ENCODE measurements at regions not wholly inside any gene's neighbourhood (a gene's known extent, or its start where the extent isn't known, plus 50 kb on each side); places are given as distances from the start of the nearest gene placed in this dataset.

DNA sequence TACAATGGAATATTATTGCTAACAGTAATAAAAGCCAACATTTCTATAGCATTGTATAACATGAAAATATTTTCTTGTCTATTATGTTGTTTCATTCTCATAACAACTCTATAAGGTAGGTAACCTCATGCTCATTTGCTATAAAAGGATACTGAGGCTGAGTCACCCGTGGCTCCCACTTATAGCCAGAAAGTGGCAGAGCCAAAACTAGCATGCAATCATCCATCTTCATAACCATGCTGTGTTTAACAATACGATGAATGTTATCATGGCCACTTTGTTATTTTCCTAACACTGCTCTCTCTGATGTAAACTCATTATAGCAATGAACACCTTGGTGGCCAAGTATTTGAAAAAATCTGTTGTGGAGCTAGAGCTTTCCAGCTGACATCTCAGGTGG is 80.8 kb upstream of the JUN start (continued):
- TF ChIP-seq, protein P1, sequence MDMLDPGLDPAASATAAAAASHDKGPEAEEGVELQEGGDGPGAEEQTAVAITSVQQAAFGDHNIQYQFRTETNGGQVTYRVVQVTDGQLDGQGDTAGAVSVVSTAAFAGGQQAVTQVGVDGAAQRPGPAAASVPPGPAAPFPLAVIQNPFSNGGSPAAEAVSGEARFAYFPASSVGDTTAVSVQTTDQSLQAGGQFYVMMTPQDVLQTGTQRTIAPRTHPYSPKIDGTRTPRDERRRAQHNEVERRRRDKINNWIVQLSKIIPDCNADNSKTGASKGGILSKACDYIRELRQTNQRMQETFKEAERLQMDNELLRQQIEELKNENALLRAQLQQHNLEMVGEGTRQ (IDR thresholded peaks at IDR 0.05; ENCODE audit: low read length) = no peak
- TF ChIP-seq BCL11A (IDR thresholded peaks at IDR 0.05; ENCODE audit: low read depth in 2 of 2, low read length in 2 of 2) = no peak
- TF ChIP-seq, protein P2, sequence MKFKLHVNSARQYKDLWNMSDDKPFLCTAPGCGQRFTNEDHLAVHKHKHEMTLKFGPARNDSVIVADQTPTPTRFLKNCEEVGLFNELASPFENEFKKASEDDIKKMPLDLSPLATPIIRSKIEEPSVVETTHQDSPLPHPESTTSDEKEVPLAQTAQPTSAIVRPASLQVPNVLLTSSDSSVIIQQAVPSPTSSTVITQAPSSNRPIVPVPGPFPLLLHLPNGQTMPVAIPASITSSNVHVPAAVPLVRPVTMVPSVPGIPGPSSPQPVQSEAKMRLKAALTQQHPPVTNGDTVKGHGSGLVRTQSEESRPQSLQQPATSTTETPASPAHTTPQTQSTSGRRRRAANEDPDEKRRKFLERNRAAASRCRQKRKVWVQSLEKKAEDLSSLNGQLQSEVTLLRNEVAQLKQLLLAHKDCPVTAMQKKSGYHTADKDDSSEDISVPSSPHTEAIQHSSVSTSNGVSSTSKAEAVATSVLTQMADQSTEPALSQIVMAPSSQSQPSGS (IDR thresholded peaks at IDR 0.05; ENCODE audit: low read length) = no peak
- TF ChIP-seq SRF (IDR thresholded peaks at IDR 0.05; ENCODE audit: low read depth, low read length) = no peak
- TF ChIP-seq CHD2 (IDR thresholded peaks at IDR 0.05; ENCODE audit: low read length) = no peak

Data from H1 (cell line).